ENCODE measurements at regions not wholly inside any gene's neighbourhood (a gene's known extent, or its start where the extent isn't known, plus 50 kb on each side); places are given as distances from the start of the nearest gene placed in this dataset.
A peak's percentile ranks its signal among the peaks of the same experiment; 100 is the strongest.

- Histone ChIP-seq H3K4me3 (no peak overlapping the region), H3K4me1 (no peaks in the 10 kb centered on the region), H3K36me3 (no peaks in the 10 kb centered on the region), H3K27ac (no peak overlapping the region), H3K27me3 (no peaks in the 10 kb centered on the region), H3K9me3 (no peaks in the 10 kb centered on the region)
- ATAC-seq = no peak
- no peak for TF ChIP-seq POLR2A (IDR thresholded peaks at IDR 0.05)
- TF ChIP-seq EP300 (IDR thresholded peaks at IDR 0.05) = no peak
- TF ChIP-seq POLR2AphosphoS5 (IDR thresholded peaks at IDR 0.05) = no peak
- no peak for TF ChIP-seq CTCF (IDR thresholded peaks at IDR 0.05)
- 90 to 93% methylated on average over 3 of the region's 5 CpGs for WGBS, 2 donors (ENCODE audit: low coverage in 1 of 2)
These were observed 99.6 kb upstream of the SGCG start for GRCh38 chr13:23081220-23081619.

DNA sequence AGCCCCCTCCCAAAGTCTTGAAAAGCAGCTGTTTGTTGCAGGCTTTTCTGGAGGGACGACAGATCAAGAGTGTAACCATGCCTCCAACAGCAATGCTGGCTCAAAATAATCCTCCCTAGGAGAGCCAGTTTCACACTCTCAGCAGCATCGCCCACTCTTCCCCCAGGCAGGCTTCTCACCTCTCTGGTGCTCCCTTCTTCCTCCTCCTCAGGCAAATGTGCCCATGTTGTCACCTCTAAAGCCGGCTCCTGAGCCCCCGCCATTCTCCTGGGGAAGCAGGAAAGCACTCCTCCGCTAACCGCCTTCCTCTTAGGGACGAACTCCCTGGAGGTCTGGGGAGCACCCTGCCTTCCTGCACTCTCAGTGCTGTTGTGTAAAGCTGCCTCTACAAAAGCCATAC lies 98.9 kb upstream of the SGCG start:
- H3K36me3 ChIP-seq = no peaks in the 10 kb centered on the region
- no peaks in the 10 kb centered on the region for H3K9me3 ChIP-seq
- 60 to 80% methylated on average over 1 to 3 of the region's 7 CpGs for WGBS, 2 donors (ENCODE audit: low coverage in 1 of 2)
- TF ChIP-seq POLR2AphosphoS5 (IDR thresholded peaks at IDR 0.05) = no peak
- TF ChIP-seq POLR2A (IDR thresholded peaks at IDR 0.05) = no peak
- no peak for TF ChIP-seq CTCF (IDR thresholded peaks at IDR 0.05)
- TF ChIP-seq EP300 (IDR thresholded peaks at IDR 0.05) = no peak
- H3K27ac ChIP-seq = no peak overlapping the region
- H3K27me3 ChIP-seq = no peaks in the 10 kb centered on the region
- no peak for ATAC-seq
- no peak overlapping the region for H3K4me3 ChIP-seq
- H3K4me1 ChIP-seq = no peaks in the 10 kb centered on the region

DNA sequence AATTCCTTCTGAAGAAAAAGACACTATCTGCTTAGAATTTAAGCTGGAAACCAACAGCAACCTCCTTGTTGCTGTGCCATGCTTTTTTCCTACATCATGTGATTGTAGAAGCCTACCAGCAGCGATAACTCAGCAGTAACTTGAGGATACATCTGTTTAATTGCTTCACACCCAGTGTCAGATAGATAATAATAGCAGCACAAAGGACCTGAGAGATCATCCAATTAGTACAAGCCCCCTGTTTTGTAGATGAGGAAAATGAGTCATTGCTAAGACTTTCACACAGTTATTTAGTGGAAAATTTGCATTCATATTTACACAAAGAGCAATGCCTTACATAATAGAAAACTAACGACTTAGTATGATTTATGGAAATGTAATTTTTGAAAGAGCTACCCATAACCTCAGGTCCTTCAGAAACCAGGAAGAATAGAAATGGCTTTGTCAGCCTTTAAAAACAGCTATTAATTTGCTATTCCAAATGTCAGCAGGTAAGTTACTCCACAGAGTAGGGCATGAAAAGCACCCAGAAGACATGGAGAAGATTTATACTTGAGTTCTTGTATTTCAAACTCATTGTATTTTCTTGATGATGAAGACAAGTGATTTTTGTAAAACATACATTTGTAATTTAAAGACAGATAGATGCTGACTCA lies 93.7 kb upstream of the SGCG start:
- no peaks in the 10 kb centered on the region for H3K36me3 ChIP-seq
- TF ChIP-seq POLR2A (IDR thresholded peaks at IDR 0.05) (no peak), EP300 (IDR thresholded peaks at IDR 0.05) (no peak), POLR2AphosphoS5 (IDR thresholded peaks at IDR 0.05) (no peak), CTCF (IDR thresholded peaks at IDR 0.05) (no peak)
- no peak overlapping the region for H3K27ac ChIP-seq
- no peaks in the 10 kb centered on the region for H3K9me3 ChIP-seq
- peaks cover 8% of the 10 kb centered on the region for H3K27me3 ChIP-seq
- WGBS, 2 donors (ENCODE audit: low coverage in 1 of 2) = 46 to 57% methylated on average over 1 to 2 of the region's 2 CpGs
- ATAC-seq = no peak
- H3K4me1 ChIP-seq = no peaks in the 10 kb centered on the region
- no peak overlapping the region for H3K4me3 ChIP-seq

DNA sequence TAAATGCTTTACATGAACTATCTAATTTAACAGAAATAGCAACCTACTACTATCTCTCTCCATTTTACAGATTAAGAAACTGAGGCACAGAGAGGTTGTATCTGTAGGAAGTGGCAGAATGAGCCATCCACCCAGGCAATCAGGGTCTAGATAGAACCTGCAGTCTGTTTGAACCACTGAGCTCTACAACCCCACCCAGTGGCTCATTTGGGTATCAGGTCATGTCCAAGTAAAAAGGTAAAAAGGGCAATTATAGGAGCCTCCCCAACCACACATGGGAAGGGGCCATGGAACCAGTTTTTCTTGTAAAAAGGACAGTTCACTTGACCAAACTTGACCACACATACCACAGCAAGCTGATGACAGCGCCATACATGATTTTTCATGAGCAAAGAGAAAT lies 92.9 kb upstream of the SGCG start:
- Histone ChIP-seq H3K27me3 (peaks cover 8% of the 10 kb centered on the region), H3K27ac (no peak overlapping the region), H3K36me3 (no peaks in the 10 kb centered on the region), H3K4me3 (no peak overlapping the region), H3K9me3 (no peaks in the 10 kb centered on the region), H3K4me1 (no peaks in the 10 kb centered on the region)
- WGBS, 2 donors (ENCODE audit: low coverage in 1 of 2) = 56 to 64% methylated on average over 1 of the region's 1 CpG
- ATAC-seq = no peak
- TF ChIP-seq EP300 (IDR thresholded peaks at IDR 0.05) = no peak
- TF ChIP-seq CTCF (IDR thresholded peaks at IDR 0.05) = peak in 1 of 4 experiments; percentile 33
- TF ChIP-seq POLR2A (IDR thresholded peaks at IDR 0.05) = no peak

GRCh38 chr13:23098161-23098907 lies 82.4 kb upstream of the SGCG start:
- TF ChIP-seq POLR2AphosphoS5 (IDR thresholded peaks at IDR 0.05) = no peak
- no peak for TF ChIP-seq CTCF (IDR thresholded peaks at IDR 0.05)
- TF ChIP-seq EP300 (IDR thresholded peaks at IDR 0.05) = no peak
- TF ChIP-seq POLR2A (IDR thresholded peaks at IDR 0.05) = no peak
- H3K4me3 ChIP-seq = no peak overlapping the region
- WGBS, 2 donors (ENCODE audit: low coverage in 1 of 2) = 74 to 82% methylated on average over 6 to 7 of the region's 7 CpGs
- ATAC-seq = no peak
- H3K27me3 ChIP-seq = no peaks in the 10 kb centered on the region
- no peaks in the 10 kb centered on the region for H3K9me3 ChIP-seq
- no peaks in the 10 kb centered on the region for H3K36me3 ChIP-seq
- H3K4me1 ChIP-seq = no peaks in the 10 kb centered on the region
- no peak overlapping the region for H3K27ac ChIP-seq

Measured in gastroesophageal sphincter (tissue), 4 donors.